ENCODE measurements at regions not wholly inside any gene's neighbourhood (a gene's known extent, or its start where the extent isn't known, plus 50 kb on each side); places are given as distances from the start of the nearest gene placed in this dataset.

DNA sequence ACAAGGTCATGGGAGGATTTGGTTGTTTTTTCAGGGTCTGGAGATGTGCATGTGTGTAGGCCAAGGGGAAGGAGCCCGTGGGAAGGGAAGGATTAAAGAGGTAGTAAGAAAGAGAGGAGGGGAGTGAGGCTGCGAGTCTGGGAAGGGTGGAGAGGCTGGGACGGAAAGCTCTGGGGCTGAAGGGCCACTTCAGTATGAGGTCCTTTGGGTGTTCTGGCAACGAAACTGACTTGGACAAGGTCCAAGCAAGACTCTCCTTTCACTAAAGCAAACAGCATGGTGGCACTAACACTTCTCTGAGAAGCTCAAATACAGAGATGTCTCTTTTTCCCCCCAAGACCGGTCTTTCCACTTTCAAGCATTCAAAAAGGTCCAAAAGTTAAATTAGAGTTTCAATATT lies 394.5 kb downstream of the ARHGEF28 start:
- Histone ChIP-seq H3K36me3 (no peaks in the 10 kb centered on the region), H3K9me3 (no peaks in the 10 kb centered on the region), H3K27me3 (replicated peaks; ENCODE audit: insufficient read depth) (no peaks in the 10 kb centered on the region), H3K4me3 (no peak overlapping the region), H3K4me1 (ENCODE audit: control insufficient read depth in 1 of 2, low read depth in 2 of 2) (no peaks in the 10 kb centered on the region), H3K27ac (no peak overlapping the region)
- DNase-seq (ENCODE audit: low spot score) (no peak), ATAC-seq (ENCODE audit: insufficient number of reproducible peaks, low FRiP score, low read depth) (no peak)
- TF ChIP-seq CTCF (IDR thresholded peaks at IDR 0.05): no peak

- DNase-seq (ENCODE audit: low spot score) (no peak), ATAC-seq (ENCODE audit: insufficient number of reproducible peaks, low FRiP score, low read depth) (no peak)
- Histone ChIP-seq H3K36me3 (no peaks in the 10 kb centered on the region), H3K27me3 (replicated peaks; ENCODE audit: insufficient read depth) (no peaks in the 10 kb centered on the region), H3K9me3 (no peaks in the 10 kb centered on the region), H3K27ac (no peak overlapping the region), H3K4me1 (ENCODE audit: control insufficient read depth in 1 of 2, low read depth in 2 of 2) (no peaks in the 10 kb centered on the region), H3K4me3 (no peak overlapping the region)
- no peak for TF ChIP-seq CTCF (IDR thresholded peaks at IDR 0.05)
These were observed 393.9 kb downstream of the ARHGEF28 start for GRCh38 chr5:74019923-74020322.

DNA sequence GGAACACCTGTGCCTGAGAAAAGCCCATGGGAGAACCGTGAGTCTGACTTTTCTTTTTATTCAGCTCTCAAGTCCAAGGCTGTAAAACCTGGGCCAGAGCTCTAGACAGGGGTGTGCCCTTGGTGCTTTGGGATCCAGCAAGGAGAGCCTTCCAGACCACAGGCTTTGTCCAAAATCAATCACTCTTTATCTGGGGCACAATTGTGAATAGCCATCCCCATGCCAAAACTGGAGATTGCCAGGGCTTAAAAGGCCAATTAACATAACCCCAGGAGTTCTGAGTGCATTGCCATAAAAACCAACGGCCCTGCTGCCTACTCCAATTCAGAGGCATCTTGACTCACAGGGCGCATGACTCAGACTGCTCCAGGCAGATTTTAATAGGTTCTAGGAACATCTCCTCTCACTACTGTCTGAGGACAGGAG lies 391.8 kb downstream of the ARHGEF28 start:
- Histone ChIP-seq H3K4me1 (ENCODE audit: control insufficient read depth in 1 of 2, low read depth in 2 of 2) (no peaks in the 10 kb centered on the region), H3K9me3 (no peaks in the 10 kb centered on the region), H3K27ac (no peak overlapping the region), H3K27me3 (replicated peaks; ENCODE audit: insufficient read depth) (no peaks in the 10 kb centered on the region), H3K36me3 (no peaks in the 10 kb centered on the region), H3K4me3 (no peak overlapping the region)
- TF ChIP-seq CTCF (IDR thresholded peaks at IDR 0.05): no peak
- ATAC-seq (ENCODE audit: insufficient number of reproducible peaks, low FRiP score, low read depth): no peak
- DNase-seq (ENCODE audit: low spot score): no peak

DNA sequence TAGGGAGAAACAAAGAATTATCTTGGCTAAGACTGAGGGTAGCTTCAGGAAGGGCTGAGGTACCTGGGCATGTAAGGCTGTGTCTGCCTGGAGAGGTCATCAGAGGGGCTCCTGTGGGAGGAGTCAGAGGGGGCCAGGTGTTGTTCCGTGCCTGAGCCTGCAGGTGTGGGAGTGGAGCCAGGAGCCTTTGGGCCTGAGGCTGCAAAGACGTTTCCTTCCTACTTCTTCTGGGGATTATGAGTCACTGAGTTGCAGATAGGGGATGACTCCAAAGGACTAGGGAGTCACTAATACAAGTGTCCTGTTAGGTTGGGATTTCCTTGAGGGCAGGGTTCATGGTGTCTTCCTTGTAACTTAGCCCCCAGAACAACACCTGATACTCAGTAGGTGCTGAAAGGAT lies 391.1 kb downstream of the ARHGEF28 start:
- TF ChIP-seq CTCF (IDR thresholded peaks at IDR 0.05): no peak
- Histone ChIP-seq H3K36me3 (no peaks in the 10 kb centered on the region), H3K4me3 (no peak overlapping the region), H3K27me3 (replicated peaks; ENCODE audit: insufficient read depth) (no peaks in the 10 kb centered on the region), H3K27ac (no peak overlapping the region), H3K4me1 (ENCODE audit: control insufficient read depth in 1 of 2, low read depth in 2 of 2) (no peaks in the 10 kb centered on the region), H3K9me3 (no peaks in the 10 kb centered on the region)
- ATAC-seq (ENCODE audit: insufficient number of reproducible peaks, low FRiP score, low read depth): no peak
- no peak for DNase-seq (ENCODE audit: low spot score)

DNA sequence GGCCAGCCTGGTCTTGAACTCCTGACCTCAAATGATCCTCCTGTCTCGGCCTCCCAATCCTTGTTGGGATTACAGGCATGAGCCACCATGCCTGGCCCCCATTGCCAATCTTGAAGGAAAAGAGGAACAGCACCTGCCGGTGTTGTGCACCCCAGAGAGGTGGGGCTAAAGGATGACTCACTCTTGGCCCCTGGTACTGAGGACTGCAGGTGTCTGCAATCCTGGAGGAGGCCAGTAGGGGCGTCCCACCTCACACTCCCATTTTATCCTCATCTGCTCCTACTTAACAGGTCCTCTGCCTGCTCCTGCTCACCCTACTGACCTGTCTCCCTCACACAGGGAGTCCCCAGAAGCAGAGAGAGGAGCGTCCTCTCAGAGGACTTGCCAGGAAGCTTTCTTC lies 390.4 kb downstream of the ARHGEF28 start:
- Histone ChIP-seq H3K36me3 (no peaks in the 10 kb centered on the region), H3K27ac (no peak overlapping the region), H3K4me3 (no peak overlapping the region), H3K9me3 (no peaks in the 10 kb centered on the region), H3K27me3 (replicated peaks; ENCODE audit: insufficient read depth) (no peaks in the 10 kb centered on the region), H3K4me1 (ENCODE audit: control insufficient read depth in 1 of 2, low read depth in 2 of 2) (no peaks in the 10 kb centered on the region)
- ATAC-seq (ENCODE audit: insufficient number of reproducible peaks, low FRiP score, low read depth): no peak
- TF ChIP-seq CTCF (IDR thresholded peaks at IDR 0.05): no peak
- no peak for DNase-seq (ENCODE audit: low spot score)

Data from thoracic aorta (tissue), 2 donors.